Hepatocyte (in vitro differentiated cells): ENCODE measurements at regions not wholly inside any gene's neighbourhood (a gene's known extent, or its start where the extent isn't known, plus 50 kb on each side); places are given as distances from the start of the nearest gene placed in this dataset.

Source experiments
- EZH2 ChIP-seq: fragments of 200-600 bp; sonication (generic); IDR thresholded peaks from 2 replicates; pipeline ENCODE4 v1.6.1; 2016; ENCODE audit warnings: antibody characterized with exemption, mild to moderate bottlenecking, borderline replicate concordance
- EZH2phosphoT487 ChIP-seq: fragments of 200-600 bp; sonication (generic); IDR thresholded peaks from one replicate; pipeline ENCODE4 v1.6.1; 2018; ENCODE audit warnings: antibody characterized with exemption, mild to moderate bottlenecking, low read depth, moderate library complexity; ENCODE audit not compliant: unreplicated experiment, severe bottlenecking
- TF ChIP-seq, protein P1 (sequence below): fragments of 200-600 bp; sonication (generic); IDR thresholded peaks from 2 replicates; pipeline ENCODE4 v1.5.1; 2016; ENCODE audit warnings: antibody characterized with exemption, mild to moderate bottlenecking; ENCODE audit not compliant: poor library complexity

DNA sequence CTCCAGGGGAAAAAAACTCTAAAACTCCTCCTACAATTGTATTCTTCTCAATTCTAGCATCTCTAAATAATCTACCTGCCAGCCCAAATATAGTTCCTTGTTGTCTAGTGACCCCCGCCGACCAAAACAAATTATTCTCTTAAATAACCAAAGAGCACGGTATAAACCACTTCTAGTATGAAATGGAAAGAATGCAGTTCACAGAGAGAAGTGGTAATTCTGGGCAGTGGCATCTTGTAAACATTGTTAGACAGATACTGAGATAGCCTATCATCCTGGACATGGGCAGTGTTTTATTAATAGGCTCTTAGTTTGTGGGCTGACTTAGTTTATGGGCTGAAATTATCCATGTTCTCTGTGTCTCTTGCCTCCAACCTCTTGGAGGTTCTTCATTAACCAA lies 1412.6 kb upstream of the CDH9 start:
- TF ChIP-seq EZH2phosphoT487: no peak
- TF ChIP-seq, protein P1, sequence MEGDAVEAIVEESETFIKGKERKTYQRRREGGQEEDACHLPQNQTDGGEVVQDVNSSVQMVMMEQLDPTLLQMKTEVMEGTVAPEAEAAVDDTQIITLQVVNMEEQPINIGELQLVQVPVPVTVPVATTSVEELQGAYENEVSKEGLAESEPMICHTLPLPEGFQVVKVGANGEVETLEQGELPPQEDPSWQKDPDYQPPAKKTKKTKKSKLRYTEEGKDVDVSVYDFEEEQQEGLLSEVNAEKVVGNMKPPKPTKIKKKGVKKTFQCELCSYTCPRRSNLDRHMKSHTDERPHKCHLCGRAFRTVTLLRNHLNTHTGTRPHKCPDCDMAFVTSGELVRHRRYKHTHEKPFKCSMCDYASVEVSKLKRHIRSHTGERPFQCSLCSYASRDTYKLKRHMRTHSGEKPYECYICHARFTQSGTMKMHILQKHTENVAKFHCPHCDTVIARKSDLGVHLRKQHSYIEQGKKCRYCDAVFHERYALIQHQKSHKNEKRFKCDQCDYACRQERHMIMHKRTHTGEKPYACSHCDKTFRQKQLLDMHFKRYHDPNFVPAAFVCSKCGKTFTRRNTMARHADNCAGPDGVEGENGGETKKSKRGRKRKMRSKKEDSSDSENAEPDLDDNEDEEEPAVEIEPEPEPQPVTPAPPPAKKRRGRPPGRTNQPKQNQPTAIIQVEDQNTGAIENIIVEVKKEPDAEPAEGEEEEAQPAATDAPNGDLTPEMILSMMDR: no peak
- no peak for TF ChIP-seq EZH2
